ENCODE measurements at regions not wholly inside any gene's neighbourhood (a gene's known extent, or its start where the extent isn't known, plus 50 kb on each side); places are given as distances from the start of the nearest gene placed in this dataset.

- TF ChIP-seq CTCF (IDR thresholded peaks at IDR 0.05) (no peak), POLR2A (IDR thresholded peaks at IDR 0.05) (no peak)
Measured at GRCh38 chr11:80436547-80436946, 995.7 kb upstream of the TENM4 start.

Data from Peyer's patch (tissue), 4 donors.